ENCODE measurements at regions not wholly inside any gene's neighbourhood (a gene's known extent, or its start where the extent isn't known, plus 50 kb on each side); places are given as distances from the start of the nearest gene placed in this dataset.
"Not testable (repeated sequence)": the region's sequence is repeated elsewhere in the genome, so short reads cannot be mapped to it uniquely, and the experiment has no call there.

DNA sequence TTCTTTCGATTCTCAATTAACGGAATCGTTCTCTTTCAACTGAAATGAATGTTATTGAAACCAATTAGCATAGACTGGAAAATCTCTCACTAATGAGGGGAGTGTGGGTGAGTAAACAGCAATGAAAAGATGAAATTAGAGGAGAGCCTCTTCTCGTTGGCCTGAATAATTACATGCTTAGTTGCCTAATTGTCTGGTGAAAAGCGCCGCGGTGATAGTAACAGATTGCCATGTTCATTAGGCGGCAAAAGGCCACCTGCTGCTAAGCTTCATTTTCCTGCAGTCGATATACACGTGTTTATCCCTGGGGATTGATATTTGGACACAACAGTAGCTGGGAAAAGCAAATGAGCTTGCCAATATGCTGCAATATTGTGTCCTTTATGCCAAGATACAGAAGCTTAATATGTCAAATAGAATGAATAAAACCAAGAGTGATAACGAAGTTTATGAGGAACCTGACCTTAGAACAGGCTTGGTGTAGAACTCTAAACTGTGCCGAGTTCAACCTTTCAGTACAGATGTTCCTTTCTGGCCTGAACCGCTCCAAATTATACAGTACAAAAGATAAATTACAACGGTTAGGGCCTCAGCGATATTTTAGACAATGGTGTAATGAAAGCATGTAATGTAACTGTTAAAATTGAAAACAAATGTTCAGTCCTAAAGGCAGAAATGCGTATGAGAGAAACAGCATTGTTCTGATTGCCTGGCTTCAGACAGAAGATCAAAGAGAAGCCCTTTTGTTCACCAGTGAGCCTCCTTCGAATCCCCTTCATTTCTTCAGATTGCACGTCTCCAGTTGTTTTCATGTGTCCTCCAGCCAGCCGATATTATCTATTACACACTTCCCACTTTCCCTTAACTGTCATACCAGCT, 185.2 kb downstream of the SHOX2 start:
- DNase-seq: no peak

DNA sequence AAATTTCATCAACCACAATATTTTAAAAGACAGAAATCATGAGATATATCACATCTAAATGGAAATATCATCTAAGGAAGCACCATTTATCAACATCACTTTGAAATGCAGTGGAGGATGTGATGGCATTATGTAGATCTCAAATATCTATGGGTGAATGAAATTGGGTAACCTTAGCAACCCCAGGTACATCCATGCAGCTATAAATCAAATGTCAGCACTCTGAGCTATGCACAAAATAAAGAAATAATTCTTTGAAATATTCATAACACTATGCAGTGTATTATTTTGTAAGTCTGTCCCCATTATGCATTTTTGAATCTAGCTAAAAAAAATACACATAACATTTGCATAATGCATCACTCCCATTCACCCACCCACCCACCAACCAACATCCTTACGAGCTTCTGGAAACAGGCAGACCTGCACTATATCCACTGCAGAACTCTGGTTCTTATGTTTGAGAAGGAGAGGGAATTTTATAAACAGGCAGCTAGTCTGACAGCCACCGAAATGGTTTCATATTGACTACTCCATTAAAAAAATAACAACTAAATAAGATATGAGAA, 186.8 kb downstream of the SHOX2 start:
- no peak for DNase-seq

DNA sequence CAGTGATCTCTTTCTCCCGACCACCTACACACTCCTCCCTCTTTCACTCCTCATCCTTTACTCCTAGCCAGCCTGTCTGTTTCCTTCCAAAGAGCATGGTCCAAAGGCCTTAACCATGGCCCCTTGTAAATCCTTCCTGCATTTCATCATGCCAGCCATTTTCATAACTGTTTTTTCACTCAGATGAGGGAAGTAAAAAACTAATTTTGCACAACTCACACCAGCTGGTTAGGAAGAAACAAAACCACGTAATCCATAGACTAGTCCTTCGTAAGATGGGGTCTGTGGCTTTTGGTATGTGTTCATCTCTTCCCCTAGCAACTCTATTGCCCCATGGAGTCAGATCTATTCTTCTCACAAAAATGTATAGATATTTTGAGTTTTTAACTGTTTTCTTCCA, 187.8 kb downstream of the SHOX2 start:
- no peak for DNase-seq

DNA sequence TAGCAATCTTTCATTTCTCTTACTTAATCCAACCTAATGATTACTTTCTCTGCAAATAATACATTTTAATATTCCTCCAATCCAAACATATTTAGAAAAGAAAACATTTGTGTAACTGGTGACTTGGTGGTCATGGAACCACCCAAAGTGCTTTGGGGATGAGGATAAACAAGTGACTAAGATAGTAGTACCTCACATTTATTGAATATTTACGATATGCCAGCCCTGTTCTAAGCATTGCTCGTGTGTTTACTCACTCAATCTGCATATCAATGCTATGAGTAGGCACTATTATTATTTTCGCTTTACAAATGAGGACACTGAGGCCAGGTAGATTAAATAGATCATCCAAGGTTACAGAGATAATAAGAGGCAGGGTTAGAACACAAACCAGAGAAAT, 189.5 kb downstream of the SHOX2 start:
- no peak for DNase-seq

DNA sequence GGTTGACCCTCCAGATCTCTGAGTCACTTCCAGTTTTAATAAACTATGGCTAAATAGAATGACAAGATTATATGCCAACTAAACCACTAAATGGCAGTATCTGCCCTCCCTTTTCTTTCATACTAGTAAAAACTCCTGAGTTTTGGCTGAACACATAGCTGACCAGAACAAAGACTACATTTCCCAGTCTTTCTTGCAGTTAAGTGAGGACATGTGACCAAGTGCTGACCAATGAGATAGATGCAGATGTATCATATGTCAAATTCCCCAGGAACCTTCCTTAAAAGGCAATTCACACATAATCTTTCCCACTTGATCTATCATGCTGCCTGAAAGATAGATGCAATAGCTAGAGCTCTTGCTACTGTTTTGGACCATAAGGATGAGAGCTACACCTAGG, 191.3 kb downstream of the SHOX2 start:
- DNase-seq: no peak

DNA sequence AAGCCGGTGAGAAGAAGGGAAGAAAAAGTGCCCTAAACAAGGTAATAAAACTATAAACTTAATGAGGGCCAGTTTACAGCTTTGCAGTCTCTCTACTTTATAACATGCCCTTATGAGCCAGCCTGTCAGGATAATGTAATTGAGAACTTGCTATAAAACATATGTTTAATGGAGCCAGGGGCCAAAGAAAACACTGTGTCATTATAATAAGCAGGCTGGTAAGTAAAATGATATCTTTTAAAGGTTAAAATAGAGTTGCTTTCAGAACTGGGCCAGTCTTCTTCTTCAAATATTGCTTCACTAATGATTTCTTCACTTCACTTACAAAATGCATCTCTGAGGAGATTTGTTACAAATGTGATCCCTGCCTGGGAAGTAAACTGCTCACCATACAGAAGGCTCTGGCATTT, 192.5 kb downstream of the SHOX2 start:
- DNase-seq: no peak

DNA sequence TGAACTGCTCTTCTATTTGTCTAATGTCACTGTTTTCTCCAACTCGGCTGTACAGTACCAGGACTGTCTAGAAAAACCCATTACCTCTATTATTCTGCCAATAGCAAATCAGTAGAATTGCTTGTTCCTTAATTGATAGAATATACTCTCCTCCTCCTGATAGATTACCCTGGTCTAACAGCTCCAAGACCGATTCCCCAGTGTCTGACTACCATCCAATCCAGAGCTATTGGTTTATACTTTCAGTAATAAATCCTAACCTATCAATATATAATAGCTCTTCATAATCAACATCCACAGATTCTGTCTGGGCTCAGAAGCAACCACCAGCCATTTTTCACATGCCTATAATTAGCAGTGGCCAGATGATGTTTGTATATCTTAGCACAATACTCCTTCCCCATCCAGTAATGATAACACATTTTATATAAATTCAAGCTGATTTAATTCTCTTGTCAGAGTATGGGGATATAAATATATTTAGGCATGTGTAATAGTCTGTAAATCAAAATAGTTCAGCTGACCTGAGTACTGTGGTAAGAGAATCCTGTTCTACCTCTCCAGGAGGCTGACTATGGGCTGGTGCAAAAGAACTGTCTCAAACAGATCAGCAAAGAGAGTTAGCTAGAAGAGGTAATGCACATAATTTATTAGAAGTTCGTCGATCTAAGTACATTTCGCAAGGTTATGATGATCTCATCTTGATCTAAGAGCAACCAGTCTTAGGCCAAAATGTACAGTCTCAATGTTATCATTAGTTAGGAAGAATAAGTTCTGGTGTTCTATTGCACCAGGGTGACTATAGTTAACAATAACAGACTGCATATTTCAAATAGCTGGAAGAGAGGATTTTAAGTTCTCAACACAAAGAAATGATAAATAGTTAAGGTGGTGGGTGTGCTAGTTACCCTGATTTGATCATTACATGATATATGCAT, 193.4 kb downstream of the SHOX2 start:
- DNase-seq: no peak

DNA sequence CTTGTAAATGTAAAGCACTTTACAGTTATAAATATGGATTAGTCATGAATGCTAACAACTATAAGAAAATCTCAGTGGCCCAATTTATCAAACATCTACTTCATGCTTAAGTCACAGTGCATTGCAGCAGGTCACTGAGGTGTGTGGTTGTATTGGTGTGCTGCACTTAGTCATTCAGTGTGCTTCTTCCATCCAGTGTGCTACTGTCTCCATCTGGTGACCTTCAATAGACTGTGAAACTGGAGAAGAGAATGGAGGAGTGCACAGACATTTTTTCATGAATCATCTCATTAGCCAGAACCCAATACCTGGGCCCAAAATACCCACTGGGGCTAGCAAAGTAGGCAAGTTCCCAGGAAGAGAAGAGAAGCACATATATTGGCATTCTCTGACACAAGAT, 199.6 kb downstream of the SHOX2 start:
- no peak for DNase-seq

DNA sequence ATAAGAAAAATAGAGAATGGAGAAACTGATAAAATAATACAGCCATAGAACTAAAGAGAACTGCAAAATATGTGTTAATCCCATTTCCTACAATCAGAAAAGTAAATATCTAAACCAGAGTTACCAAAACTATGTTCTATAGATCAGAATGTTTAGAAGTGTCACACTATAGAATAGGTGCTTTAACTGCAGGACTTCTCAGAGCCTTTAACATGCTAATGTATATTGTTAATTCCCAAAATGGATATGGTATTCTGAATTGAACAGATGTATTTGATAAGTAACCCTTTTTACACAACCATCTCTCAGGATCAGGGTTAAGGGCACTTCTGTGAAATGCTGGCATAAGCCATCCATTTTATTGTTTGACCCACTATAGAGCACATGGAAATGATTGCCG, 200.3 kb downstream of the SHOX2 start:
- no peak for DNase-seq

DNA sequence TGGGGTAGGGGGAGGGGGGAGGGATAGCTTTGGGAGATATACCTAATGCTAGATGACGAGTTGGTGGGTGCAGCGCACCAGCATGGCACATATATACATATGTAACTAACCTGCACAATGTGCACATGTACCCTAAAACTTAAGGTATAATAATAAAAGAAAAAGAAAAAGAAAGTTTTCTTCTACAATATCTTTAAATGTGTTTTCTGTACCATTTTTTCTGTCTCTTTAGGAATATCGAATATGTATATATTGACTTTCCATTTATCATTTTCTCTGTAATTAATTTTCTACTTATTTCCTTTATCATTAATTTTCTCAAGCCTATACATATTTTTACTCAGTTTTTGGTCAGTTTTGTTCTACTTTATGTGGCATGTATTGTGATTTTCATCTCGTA, 203.5 kb downstream of the SHOX2 start:
- not testable (repeated sequence) for DNase-seq

DNA sequence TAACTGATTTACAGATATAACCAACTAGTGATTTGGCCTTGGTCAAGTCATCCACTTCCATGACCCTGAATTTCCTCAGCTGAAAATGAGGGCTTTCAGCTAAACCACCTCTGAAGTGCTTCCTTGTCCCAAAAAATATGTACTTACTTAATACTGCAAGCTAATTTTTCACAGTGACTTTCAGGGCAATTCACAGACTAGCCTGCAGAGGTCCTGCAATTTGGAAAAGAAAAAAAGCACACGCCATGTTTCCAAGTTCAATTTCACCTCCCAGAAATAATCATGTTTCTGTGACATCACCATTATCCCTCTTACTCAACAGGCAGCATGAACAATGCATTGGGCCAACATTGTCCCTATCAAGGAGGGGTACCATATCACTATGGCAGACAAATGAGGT, 218.2 kb downstream of the SHOX2 start:
- no peak for DNase-seq

DNA sequence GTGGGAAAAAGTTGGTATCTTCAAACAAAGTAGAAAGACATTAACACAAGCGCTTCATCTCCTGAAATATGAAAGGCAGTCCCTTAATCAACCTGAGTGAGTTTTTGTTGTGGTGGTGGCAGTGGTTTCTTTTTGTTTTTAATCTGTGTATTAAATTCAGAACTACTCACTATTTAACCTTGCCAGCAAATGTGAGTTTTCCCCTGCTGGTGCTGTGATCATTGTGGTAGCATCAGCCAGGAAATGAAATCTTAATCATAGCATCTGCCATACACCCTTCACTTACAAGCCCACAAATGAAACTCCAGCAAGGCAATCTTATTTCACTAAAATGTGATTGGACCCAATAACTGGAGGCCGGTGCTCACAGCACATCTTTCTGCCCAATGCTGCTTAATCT, 229.7 kb downstream of the SHOX2 start:
- no peak for DNase-seq

DNA sequence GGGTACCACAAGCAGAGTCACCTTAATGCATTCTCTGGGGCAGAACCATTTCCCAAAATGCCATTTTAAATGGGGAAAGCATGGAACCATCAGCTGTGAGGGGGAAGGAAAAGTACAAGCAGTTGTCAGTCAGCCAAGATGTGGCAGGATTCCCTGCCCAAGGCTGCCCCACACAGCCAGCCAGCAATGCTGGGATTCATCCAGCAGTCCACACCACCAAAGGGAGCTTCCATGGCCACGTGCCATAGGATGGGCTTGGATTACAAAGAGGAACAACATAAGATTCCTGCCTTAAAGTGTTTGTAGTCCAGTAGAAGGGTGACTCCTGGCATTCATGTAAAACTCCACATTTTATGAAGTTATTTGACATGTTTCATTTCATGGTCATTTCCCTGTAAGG, 233.3 kb downstream of the SHOX2 start:
- DNase-seq: no peak

DNA sequence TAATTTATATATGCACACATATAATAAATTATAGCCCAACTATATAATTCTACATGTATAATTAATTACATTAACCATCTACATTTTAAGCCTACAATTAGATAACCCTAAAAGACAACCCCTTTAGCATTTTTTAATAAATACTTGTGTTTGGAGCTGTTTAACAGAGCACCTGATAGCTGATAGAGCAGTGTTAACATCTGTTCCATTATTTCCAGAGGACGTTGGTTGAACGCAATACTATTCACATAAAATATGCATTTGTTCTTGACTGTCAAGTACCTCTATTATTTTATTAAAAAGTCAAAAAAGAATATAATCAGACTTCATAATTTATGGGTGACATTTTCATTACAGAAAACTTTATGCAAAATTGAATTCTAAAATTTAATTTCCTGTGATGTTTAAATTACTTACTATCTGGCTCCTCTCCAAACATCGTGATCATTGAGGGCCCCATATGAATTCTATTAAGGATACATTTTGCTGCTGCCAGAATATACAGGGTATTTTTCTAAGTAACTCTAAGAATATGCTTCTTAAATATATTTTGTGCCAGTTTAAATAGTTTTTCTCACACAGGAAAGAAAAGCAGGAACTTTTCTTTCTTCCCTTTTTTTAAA, 234.3 kb downstream of the SHOX2 start:
- no peak for DNase-seq

DNA sequence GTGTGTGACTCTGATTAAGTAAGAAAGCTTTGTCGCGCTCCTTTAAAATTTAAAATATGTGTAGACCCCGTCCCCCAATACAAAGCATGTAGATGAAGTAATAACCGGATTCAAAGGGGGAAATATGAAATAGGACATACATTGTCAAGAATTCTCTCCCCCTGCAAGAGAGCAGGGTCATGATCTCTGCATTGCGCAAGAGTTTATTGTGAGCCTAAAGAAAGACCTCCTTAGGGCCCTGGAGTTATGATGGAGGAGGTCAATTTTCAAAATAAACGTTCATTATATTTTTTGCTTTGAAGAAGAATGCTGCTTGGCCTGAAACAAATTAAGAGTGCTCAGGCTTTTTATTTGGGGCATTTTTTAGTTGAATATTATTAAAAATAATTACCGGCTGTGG, 235.0 kb downstream of the SHOX2 start:
- no peak for DNase-seq

DNA sequence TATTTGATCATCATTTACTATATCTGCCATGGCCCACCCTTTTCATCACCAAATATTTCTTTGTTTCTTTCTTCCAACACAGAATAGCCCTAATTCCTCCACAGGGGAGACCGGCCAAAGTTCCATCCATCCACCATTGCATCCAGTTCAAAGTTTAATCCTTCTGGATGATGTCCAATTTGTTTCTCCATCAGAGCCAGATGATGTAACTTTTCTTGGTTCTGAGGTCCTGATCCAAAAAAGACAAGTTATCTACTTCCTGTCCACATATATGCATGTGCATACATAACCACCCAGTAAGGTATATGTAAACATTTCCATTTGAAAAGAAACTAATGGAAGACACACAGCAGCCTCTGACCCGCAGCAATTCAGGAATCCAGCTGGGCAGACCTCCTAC, 237.3 kb downstream of the SHOX2 start:
- DNase-seq: no peak

DNA sequence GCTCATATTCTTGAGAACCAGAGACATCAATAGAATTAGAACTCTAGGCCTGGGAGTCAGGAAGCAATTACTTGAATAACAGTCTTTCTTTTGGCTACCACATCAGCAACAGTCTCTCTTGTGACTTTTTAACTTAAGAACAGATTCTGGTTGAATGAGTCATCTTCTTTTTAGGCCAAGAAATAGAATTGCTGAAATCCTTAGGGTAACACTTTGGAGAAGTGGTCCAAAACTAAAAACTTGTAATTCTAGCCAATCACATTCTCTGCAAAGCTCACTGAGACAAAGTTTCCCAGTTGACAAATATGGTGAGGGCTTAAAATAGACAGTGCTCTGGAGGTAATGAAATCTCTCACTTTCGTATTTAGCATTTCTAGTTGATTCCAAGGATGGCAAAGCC, 238.0 kb downstream of the SHOX2 start:
- no peak for DNase-seq

DNA sequence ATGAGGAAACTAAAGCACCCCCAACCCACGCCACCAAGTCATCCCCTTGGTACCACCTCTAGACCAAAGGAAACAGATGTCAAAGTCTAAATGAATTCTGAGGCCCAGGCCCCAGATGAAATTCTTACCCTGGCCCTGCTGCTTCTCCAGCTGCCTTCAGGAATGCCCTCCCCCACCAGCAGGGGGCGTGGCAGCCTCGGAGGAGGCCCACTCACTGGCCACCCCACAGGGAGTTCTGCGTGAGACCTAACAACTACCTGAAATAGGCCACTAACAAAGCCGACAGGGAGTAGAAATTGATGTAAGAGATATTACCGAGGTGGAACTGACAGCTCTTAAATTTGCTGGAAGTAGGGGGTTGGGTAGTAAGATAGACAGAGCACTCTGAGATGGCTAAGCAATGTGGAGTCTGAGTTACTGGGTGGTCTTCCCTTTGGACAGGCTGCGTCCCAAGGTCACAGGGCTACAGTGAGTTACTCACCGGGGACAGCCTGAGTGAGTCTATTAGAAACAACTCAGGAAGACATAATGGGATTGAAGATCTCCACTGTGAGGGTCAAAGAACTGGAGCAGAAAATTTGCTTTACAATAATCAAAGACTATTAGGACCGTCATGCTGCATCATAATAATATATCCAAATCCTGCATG, 240.7 kb downstream of the SHOX2 start:
- no peak for DNase-seq

DNA sequence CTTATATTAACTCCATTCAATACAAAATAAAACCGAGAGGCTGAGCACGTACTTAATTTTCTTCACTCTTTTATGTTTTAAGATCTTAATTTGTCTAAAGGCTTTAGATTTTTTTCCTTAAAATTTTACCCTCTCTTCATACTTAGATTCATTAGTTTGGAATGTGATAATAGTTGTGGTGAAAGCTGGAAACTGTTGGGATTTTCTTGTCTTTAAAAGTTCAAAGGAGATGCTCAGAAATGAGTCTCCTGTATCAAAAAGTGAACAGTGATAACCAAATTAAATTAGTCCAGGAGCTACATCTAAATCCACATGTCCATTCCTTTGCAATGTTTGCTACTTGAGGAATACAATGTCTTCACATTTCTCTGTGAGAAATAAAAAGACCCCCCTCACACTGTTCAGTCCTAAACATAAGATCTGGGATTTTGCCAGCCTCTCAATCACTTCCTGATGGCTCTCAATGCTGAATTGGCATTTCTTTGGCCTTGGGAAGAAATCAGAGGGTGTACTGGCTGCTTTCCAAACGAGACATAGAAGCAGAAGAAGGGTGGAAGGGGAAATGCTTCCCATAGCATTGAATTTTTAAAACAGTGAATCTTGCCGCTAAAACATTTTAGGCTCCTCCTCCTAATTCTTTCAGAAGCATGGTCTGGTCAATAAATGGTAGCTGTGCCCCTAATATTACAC, 245.0 kb downstream of the SHOX2 start:
- no peak for DNase-seq

DNA sequence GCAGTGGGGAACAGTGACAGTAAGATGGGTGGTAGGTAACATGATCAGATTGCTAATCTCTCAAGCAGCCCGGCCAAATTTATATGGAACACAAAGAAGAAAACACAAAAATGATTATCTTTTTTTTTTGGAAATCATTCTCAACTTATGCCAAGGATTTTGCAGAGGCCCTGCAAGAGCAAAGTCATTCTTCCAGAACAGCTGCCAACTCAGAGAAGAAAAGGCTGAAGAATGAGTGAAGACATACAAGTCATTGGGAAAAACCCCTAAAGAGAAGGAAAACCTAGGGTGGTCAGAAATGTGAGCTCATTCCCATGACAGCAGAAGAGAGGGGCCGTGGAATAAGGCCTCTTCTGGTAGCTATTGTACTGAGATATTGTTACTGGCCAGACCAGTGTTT, 246.7 kb downstream of the SHOX2 start:
- no peak for DNase-seq

DNA sequence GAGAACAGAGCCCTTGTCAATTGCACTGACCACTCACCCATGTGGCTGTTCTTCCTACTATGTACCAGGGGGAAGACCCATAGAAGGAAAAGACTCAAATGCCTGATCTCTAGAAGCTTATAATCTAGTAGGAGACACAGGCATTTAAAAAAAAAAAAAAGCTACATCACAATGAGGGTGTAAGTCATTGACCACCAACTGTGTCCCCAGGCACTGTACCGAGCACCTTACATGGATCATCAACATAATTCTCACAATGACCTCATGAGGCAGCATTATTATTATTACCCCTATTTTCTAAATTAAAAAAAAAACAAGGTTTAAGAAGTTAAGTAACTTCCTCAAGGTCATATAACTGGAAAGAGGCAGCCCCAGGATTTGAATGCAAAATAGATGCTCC, 247.4 kb downstream of the SHOX2 start:
- DNase-seq: no peak

DNA sequence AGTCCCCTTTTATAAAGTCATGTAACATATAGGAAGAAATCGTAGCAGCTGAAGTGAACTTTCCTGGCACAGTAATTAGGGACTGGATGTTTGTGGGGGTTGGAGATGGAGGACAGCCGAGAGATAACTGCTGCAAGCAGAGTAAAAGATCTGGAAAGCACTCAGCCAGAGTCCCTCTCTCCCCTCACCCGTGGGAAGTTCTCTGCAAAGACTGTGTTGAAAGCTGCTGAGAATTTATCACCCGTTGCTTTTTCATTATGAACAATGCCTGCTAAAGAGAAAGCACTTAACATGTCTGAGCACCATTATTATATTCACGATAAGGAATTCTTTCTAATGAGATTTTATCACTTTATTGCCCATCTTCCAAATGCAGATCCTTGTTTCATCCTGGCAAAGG, 248.8 kb downstream of the SHOX2 start:
- DNase-seq: no peak

Measured in NCI-H187 treated with DMSO at 0.1 percent for 48 hours (cell line).